NCI-H1694 treated with DMSO at 0.1 percent for 48 hours (cell line): ENCODE measurements at regions not wholly inside any gene's neighbourhood (a gene's known extent, or its start where the extent isn't known, plus 50 kb on each side); places are given as distances from the start of the nearest gene placed in this dataset.

Experiments used
- DNase-seq: peaks from one replicate; lab custom pipeline; 2025; lab: John Stamatoyannopoulos, UW

GRCh38 chr12:4015225-4016091 lies 142.3 kb upstream of the PARP11 start:
- DNase-seq = no peak

DNA sequence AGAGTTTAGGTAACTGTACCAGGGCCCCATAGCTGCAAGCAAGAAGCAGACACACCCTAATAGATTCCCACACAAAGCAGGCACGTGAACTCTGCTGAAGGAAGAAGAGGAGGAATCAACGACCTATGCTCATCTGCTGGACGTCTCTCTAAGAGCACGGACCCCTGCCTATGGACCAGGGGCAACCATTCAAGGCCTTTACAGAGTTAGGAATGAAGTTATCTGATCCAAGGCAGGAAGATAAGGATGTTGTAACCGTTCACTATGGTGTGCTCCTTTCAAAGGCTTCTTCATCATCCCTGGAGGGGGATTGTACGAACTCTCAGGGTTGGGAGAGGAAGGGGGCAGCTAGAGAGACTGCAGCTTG lies 141.6 kb upstream of the PARP11 start:
- no peak for DNase-seq

DNA sequence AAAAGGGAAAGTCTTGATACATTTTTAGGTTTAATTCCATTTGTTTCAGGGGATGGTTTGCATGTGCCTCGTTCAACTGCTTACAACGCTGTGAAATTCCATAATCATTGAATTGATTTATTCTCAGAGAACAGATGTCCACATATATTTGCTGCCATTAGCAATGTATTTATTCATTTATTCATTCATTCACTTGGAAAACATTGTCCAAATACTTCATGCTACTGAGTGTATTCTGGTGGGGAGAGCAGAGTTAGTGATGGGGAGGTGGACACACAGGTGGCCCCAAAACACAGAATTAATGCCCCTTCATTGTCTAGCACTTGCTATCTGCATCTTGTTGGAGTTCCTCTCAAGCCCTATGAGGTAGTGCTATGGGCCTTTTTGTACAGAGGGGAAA lies 141.2 kb upstream of the PARP11 start:
- no peak for DNase-seq

DNA sequence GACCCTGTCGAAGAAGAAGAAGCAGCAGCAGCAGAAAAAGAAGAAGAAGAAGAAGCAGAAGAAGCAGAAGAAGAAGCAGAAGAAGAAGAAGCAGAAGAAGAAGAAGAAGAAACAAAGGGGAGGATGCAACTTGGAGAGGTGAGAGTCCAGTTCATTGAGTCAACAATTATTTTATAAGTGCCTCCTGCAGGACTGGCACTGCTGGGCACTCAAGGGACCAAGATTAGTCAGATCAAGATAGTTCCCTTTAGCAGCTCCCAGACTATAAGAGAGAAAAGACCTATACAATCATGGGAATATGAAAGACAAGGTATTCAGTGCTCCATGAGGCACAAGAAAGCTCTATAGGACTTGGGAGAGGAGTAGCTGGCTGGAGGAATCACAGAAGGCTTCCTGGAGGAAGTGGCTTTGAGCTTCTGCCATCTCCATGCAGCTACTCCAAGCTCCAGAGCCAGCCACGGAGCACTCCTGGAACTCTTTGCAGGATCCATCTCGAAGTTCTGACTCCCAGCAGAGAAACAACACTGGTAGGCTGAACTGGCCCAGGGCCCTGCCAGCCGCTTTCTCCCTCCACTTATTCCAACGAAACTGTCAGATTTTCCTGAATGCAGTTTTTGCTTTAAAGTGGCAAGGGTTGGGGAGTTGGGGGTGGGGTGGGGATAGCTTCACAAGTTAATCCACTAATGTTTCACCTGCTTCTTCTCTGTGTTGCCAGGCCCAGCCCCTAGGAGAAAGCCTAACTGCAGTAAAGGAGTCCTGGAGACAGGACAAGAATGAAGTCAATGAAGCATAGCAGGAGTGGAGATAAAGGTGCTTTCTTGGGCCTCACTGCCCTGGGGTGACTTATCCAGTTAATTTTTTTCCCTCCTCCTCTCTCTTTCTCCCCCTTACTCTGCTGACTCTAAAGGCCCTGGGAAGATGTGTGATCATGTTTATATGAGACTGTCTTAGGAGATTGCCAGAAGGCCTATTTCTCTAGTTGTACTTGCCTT lies 140.1 kb upstream of the PARP11 start:
- DNase-seq = no peak

- DNase-seq = no peak
Observed at GRCh38 chr12:4012073-4012472, 138.9 kb upstream of the PARP11 start.

- no peak for DNase-seq
Observed at GRCh38 chr12:4011597-4011996, 138.4 kb upstream of the PARP11 start.

DNA sequence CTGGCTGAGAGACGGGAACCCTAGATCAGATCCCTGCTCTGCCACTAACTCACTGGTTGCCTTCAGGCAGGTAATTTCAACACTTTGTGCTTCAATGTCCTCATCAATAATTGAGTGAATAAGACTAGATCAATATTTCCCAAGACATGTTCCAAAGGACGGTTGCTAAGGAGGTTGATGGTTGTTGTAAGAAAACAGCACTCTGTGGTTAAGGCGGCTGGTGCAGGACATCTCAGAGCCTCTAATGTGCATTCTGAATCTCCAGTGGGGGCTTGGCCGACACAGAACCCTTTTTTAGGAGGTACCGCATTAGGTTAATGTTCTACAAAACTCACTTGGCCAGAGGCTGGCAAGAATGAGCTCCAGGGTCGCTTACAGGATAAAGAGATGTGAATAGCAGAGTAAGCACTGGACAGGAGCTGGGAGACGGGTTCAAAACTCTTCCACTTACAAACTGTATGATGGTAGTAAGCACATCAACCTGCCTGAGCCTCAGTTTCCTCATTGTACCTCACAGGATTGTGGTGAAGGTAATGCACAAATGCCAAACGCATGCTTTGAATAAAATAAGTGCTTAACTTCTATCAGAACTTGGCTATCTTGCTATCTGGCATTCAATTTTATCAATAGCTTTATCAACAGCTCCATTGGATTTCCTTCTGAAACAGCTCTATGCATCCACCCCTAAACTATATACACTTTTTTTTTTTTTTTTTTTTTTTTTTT lies 136.9 kb upstream of the PARP11 start:
- no peak for DNase-seq

GRCh38 chr12:4006743-4007142 lies 133.5 kb upstream of the PARP11 start:
- no peak for DNase-seq

DNA sequence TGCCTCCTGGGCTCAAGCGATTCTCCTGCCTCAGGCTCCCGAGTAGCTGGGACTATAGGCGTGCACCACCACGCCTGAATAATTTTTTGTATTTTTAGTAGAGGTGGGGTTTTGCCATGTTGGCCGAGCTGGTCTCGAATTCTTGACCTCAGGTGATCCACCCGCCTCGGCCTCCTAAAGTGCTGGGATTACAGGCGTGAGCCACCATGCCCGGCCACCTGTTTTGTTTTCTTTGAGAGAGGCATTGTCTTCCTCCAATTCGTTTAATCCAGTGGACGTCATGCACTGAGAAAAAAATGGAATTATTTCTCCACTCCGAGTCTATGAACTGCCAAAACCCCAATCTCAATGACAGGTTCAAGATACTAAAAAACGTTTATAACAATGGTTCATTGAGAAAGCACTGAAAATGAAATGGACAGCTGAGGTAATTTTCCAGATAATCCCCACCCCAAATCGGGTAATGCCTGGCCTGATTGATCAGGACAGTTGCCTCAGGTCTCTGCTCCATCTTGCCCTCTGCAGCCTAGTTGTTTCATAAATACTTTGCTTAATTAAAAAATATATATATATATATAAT lies 132.7 kb upstream of the PARP11 start:
- no peak for DNase-seq

DNA sequence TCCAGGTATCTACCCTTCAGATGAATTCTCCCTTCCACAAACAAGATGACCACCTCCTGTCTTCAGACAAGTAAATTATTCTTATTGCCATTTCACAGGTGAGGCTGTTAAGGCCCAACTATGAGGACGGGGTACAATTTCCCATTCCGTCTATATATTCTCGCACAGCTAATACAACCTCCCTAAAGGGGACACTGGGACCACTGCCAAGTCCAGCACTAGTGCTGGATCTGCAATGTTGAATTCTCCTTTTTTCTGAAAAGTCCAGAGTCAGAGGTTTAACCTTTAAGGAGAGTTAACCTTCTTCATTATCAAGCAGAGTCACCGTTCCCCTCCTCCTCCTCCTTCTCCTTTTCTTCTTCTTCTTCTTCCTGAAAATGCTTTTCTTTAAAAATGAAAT lies 130.4 kb upstream of the PARP11 start:
- no peak for DNase-seq

DNA sequence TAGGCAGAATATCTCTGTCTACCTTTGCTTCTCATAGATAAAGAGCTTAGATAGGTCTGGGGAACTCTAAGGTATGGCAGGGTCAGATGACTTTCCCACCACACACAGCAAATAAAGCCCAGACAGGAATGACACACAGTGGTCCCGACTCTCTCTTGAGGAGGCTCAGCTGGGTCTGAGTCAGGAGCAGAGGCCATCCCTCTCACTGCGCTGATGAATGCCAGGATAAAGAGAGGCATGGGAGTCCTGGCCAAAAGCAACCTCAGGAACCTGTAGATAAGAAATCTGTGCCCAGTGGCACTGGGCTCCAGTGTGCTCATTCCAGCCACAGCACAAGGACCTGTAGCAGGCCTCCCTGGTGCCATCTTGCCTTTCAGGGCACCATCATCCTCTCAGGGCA lies 129.4 kb upstream of the PARP11 start:
- no peak for DNase-seq

DNA sequence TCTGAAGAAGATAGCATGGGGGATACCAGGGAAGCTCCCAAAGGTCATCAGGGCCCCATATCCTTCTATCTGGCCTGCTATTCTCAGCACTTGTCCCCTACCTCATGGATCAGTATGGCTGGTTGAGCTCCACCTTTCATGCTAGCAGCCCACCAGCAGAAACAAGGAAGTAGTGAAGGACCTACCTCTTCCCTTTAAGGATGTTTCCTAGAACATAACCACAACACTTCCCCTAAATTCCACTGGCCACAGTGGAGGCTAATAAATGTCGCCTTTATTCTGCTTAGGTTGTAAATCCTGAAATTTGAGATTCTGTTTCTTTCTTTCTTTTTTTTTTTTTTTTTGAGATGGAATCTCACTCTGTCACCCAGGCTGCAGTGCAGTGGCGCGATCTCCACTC lies 128.6 kb upstream of the PARP11 start:
- DNase-seq = no peak

GRCh38 chr12:4001031-4001430 lies 127.8 kb upstream of the PARP11 start:
- no peak for DNase-seq

GRCh38 chr12:3999904-4000303 lies 126.7 kb upstream of the PARP11 start:
- no peak for DNase-seq

GRCh38 chr12:3998968-3999792 lies 126.0 kb upstream of the PARP11 start:
- DNase-seq = no peak

- no peak for DNase-seq
Observed at GRCh38 chr12:3998397-3998796, 125.2 kb upstream of the PARP11 start.

- DNase-seq = no peak
Observed at GRCh38 chr12:3996322-3996721, 123.1 kb upstream of the PARP11 start.

DNA sequence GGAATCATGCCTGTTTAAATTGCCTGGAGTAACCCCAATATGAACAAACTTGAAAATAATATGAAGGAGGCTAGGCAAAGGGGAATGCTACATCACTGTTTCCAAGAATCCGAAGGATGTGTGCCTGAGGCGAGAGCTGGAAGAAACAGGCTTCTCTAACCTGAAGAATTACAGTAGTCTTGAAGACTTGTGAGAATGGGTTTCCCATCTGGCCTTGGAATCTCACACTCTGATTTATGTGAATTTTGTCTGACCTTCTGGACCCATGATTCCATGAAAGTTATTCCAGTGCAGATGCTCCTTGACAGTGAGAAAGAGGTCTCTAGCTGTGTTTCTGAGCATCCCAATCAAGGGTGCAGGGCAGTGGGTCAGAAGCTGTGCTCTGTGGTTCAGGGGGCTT lies 122.1 kb upstream of the PARP11 start:
- no peak for DNase-seq

DNA sequence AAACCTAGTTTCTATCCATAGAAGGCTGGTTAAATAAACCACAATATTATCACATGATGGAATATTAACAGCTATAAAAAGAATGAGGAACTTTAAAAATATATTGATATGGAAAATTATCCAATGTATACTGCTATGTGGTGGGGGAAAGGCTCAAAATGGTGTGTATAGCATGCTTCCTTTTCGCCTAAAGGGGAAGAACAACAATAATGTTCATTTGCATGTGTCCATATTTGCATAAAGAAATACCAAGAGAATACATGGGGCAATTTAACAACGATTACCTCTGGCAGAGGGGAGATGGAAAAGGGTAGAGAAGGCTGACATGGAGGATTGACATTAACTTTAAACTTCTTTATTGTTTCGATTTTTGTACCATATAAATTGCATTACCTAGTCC lies 121.3 kb upstream of the PARP11 start:
- DNase-seq = no peak

DNA sequence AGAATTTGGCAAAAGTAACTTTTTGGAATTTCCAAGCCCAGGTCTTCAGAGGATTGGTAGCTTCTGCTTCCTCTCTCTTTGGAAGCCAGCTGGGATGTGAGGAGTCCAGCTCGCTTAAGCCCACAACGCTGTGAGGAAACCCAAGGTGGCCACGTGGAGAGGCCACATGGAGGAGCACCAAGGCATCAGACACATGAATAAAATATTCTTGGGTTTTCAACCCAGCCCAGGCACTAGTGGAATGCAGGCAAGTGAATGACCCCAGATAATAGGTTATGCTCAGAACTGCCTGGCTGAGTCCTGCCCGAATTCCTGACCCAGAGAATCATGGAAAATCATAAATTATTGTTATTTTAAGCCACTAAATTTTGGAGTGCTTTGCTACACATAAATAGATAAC lies 119.7 kb upstream of the PARP11 start:
- DNase-seq = no peak
